Mesodermal cell (in vitro differentiated cells): ENCODE measurements at regions not wholly inside any gene's neighbourhood (a gene's known extent, or its start where the extent isn't known, plus 50 kb on each side); places are given as distances from the start of the nearest gene placed in this dataset.
"Not testable (repeated sequence)": the region's sequence is repeated elsewhere in the genome, so short reads cannot be mapped to it uniquely, and the experiment has no call there.

Source experiments
- H3K27ac ChIP-seq: 2 replicates; pipeline ENCODE4 v1.7.0; 2013; ENCODE audit warnings: mild to moderate bottlenecking, low read depth, low read length, moderate library complexity; ENCODE audit not compliant: severe bottlenecking
- H3K36me3 ChIP-seq: 2 replicates; pipeline ENCODE4 v1.7.1; 2013; ENCODE audit warnings: mild to moderate bottlenecking, low read length, moderate library complexity; ENCODE audit not compliant: control insufficient read depth, insufficient read depth
- H3K4me1 ChIP-seq: one replicate; pipeline ENCODE4 v1.7.1; 2013; ENCODE audit warnings: mild to moderate bottlenecking, low read length; ENCODE audit not compliant: insufficient read depth, control insufficient read depth, poor library complexity, severe bottlenecking
- H3K4me3 ChIP-seq: 2 replicates; pipeline ENCODE4 v1.7.0; 2013; ENCODE audit warnings: low read length, control low read depth, mild to moderate bottlenecking; ENCODE audit not compliant: insufficient read depth, poor library complexity, severe bottlenecking; ENCODE audit errors: extremely low read depth
- H3K9me3 ChIP-seq: 2 replicates; pipeline ENCODE4 v1.7.1; 2013; ENCODE audit warnings: mild to moderate bottlenecking, low read length, moderate library complexity; ENCODE audit not compliant: control insufficient read depth
- WGBS, 2 experiments: methylation state at CpG; one replicate each; pipeline ENCODE4 v1.1.5; 2013; ENCODE audit warnings: missing lambda C conversion rate in 2 of 2; ENCODE audit not compliant: insufficient coverage in 2 of 2; 5-methylcytosine and 5-hydroxymethylcytosine counted together

DNA sequence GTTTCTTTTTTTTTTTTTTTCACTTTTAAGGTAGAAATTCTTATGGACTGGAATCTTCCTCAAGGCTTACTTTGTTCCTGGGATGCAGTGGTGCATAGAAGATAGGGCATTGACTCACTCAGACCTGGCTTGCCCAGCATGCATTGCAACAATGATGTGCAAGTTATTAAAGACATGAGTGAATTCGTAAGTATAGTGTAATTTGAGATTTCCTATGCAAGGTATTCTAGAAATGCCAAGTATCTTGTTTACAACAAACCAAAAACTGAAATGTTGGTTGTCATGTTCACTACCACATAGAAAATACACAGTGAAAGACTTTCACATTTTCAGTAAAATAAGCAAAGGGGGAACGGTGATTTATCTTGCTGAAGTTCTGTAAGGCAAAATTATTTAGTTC lies 56.5 kb upstream of the FNDC3B start:
- 100% methylated on average over 1 of the region's 2 CpGs; no CpG with 5 or more reads in 1 of the 2 experiments for WGBS, 2 experiments
- Histone ChIP-seq H3K4me1 (peaks cover 4% of the 10 kb centered on the region), H3K27ac (no peak overlapping the region)

DNA sequence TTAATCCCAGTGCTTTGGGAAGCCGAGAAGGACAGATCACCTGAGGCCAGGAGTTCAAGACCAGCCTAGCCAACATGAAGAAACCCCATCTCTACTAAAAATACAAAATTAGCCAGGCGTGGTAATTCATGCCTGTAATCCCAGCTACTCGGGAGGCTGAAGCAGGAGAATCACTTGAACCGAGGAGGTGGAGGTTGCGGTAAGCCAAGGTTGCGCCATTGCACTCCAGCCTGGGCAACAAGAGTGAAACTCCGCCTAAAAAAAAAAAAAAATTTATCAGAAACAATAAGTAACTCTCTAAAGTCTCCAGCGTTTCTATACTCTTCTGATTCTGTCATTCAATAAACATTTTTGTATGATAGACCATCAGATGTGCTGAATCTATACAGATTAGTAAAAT lies 55.7 kb upstream of the FNDC3B start:
- not testable (repeated sequence) for H3K4me1 ChIP-seq, H3K9me3 ChIP-seq, H3K36me3 ChIP-seq, H3K4me3 ChIP-seq, H3K27ac ChIP-seq
- WGBS, 2 experiments: 74 to 90% methylated on average over 5 to 6 of the region's 8 CpGs

More for the DNA sequence above, 56.5 kb upstream of the FNDC3B start:
- Histone ChIP-seq H3K36me3 (no peaks in the 10 kb centered on the region), H3K9me3 (no peaks in the 10 kb centered on the region), H3K4me3 (no peak overlapping the region)

DNA sequence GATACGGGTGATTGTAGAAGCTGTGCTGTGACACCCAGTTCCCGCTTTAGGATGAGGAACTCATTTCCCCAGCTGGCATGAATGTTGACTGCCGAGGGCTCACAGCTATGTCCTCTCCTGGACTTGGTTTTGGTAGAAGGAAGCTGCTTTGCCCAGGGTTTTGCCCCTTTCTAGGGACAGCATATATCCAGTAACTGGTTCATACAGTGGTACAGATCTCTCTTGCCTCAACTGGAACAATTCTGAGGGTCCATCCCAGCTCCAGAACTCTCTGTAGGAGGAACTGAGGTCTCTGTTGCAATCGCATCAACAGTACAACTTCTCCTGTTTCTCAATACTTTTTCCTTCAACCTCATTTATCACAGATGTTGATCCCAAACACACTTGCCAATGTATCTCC lies 54.5 kb upstream of the FNDC3B start:
- Histone ChIP-seq H3K9me3 (no peaks in the 10 kb centered on the region), H3K4me3 (no peak overlapping the region), H3K27ac (no peak overlapping the region), H3K36me3 (no peaks in the 10 kb centered on the region), H3K4me1 (no peaks in the 10 kb centered on the region)
- 73 to 96% methylated on average over 3 to 4 of the region's 4 CpGs for WGBS, 2 experiments

DNA sequence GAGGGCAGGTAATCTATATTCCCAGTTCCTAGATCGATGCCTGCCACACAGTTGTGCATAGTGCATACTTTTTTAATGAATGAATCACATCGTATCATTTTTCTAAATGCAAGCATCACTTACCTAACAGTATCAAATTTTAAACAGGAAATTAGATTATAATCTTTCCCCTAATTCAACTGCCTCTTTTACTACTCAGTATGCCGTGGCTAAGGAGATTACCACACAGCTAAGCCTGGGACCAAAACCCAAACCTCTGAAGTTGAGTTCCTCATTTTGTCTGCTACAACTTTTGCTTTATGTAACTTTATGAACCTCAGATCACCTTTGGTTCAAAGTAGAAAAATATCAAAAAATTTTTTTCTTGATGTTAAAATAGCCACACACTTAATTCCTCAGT lies 53.2 kb upstream of the FNDC3B start:
- Histone ChIP-seq H3K4me1 (no peaks in the 10 kb centered on the region), H3K36me3 (no peaks in the 10 kb centered on the region), H3K27ac (no peak overlapping the region), H3K4me3 (no peak overlapping the region), H3K9me3 (no peaks in the 10 kb centered on the region)
- WGBS, 2 experiments: 93 to 96% methylated on average over 3 of the region's 3 CpGs

DNA sequence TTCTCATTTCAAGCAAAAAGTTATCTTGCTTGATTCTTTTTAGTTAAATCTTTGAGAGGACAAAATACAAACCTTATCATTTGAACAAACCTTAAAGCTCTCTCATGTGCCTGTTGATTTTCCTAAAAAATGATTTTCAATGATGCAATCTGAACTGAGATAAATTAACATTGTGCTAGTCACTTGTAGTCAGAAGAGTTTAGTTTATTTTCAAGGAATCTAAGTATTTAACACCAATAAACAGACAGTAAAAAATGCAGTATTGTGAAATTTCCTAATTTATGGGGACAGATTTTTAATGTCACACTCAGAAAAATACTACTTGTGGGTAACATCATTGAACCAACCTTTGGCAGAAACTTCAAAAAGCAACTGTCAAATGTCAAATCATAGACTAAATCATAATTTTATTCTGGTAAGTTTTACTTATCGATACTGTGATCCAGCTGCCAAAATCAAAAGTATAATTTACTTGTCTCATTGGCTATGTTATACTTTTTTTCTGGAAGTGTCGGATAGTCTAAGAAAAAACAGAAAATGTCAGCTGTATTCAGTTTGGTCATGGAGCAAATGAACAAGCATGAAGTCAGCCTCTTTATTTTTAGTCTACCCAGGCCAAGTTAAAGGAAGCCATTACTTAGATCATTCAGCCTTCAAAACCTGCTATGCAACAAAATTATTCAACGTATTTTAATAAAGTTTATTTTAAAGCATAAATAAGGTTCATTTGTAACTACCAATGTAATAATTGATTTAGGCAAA lies 52.4 kb upstream of the FNDC3B start:
- Histone ChIP-seq H3K4me1 (no peaks in the 10 kb centered on the region), H3K27ac (no peak overlapping the region), H3K4me3 (no peak overlapping the region), H3K9me3 (no peaks in the 10 kb centered on the region), H3K36me3 (no peaks in the 10 kb centered on the region)
- 85 to 100% methylated on average over 1 to 2 of the region's 3 CpGs for WGBS, 2 experiments
